ENCODE measurements at regions not wholly inside any gene's neighbourhood (a gene's known extent, or its start where the extent isn't known, plus 50 kb on each side); places are given as distances from the start of the nearest gene placed in this dataset.

DNA sequence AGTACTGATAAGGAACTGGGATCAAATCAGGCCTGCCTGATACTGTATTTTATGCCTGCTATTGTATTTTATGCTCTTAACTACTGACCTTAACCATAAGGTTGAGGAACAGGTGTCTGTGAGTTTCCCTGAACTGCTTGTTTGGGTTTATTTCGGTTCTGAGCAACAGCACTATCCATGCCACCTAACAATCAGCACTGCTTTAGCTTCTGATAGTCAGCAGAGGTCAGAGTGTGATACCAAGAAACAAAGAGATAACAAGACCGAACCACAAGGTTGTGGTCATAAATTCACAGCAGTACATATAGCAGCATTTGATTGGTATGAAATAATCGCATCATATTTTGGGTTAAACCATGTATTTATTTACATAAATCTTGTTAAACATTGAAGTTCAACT lies 362.2 kb downstream of the FGF13 start:
- TF ChIP-seq CTCF (IDR thresholded peaks at IDR 0.05; ENCODE audit: control extremely low read depth in 1 of 3, insufficient read depth in 1 of 3, low read depth in 1 of 3, low read length in 3 of 3): peak in 1 of 3 experiments; percentile 13; a peak in 2 of 4 replicates
- TF ChIP-seq SP1 (IDR thresholded peaks at IDR 0.05; ENCODE audit: low read depth, low read length): no peak
- no peak for TF ChIP-seq POLR2A (IDR thresholded peaks at IDR 0.05; ENCODE audit: control extremely low read depth in 1 of 2, low read depth in 2 of 2, low read length in 2 of 2)
- TF ChIP-seq TAF1 (IDR thresholded peaks at IDR 0.05; ENCODE audit: low read depth, low read length): no peak
- TF ChIP-seq ZNF274 (IDR thresholded peaks at IDR 0.05; ENCODE audit: borderline replicate concordance, extremely low read depth, low read length): no peak
- no peak for TF ChIP-seq POLR2AphosphoS5 (IDR thresholded peaks at IDR 0.05; ENCODE audit: low read depth, low read length)
- no peak for TF ChIP-seq RNF2 (IDR thresholded peaks at IDR 0.05; ENCODE audit: borderline replicate concordance, low read depth, low read length, missing control alignments, poor library complexity, severe bottlenecking)
